ENCODE measurements at regions not wholly inside any gene's neighbourhood (a gene's known extent, or its start where the extent isn't known, plus 50 kb on each side); places are given as distances from the start of the nearest gene placed in this dataset.

- no peaks in the 10 kb centered on the region for H4K20me1 ChIP-seq (replicated peaks; ENCODE audit: control insufficient read depth, insufficient read depth, low read length)
- H2AFZ ChIP-seq (ENCODE audit: low read depth, low read length): no peak overlapping the region
- ChIA-PET POLR2A (no interaction called here), CTCF (ENCODE audit: low intra/inter-chr PET ratio) (no interaction called here)
- H3K4me1 ChIP-seq (replicated peaks in 1 of 2; ENCODE audit: control insufficient read depth in 2 of 2, insufficient read depth in 2 of 2, low read length in 2 of 2): no peaks in the 10 kb centered on the region
- H3K9ac ChIP-seq (ENCODE audit: insufficient read depth in 1 of 2, low read depth in 2 of 2, low read length in 2 of 2): no peak overlapping the region
- intact Hi-C loops (cut with micrococcal nuclease): no loop called here
- no peak overlapping the region for H3K4me2 ChIP-seq (ENCODE audit: insufficient read depth, low read length)
- H3K9me1 ChIP-seq (ENCODE audit: control insufficient read depth, insufficient read depth, low read length): no peaks in the 10 kb centered on the region
- no peak overlapping the region for H3K27ac ChIP-seq (ENCODE audit: extremely low read depth, low read depth, low read length)
- no peak overlapping the region for H3K4me3 ChIP-seq
- no peaks in the 10 kb centered on the region for H3K79me2 ChIP-seq (ENCODE audit: control insufficient read depth, insufficient read depth, low read length)
- H3K36me3 ChIP-seq (ENCODE audit: control insufficient read depth, insufficient read depth, low read length): no peaks in the 10 kb centered on the region
- BruUV-seq (replicated peaks): no TSS peak
- ATAC-seq (no peak), DNase-seq (ENCODE audit: extremely low read depth in 1 of 4, low spot score in 3 of 4) (no peak), FAIRE-seq (no peak)
- in situ Hi-C loops (cut with MboI): no loop called here
- no CpG with 5 or more reads among the region's 1 CpG for WGBS (ENCODE audit: insufficient coverage, low coverage, missing lambda C conversion rate)
- H3K9me3 ChIP-seq (replicated peaks; ENCODE audit: control insufficient read depth, insufficient read depth, low read depth, low read length): no peaks in the 10 kb centered on the region
- no peak for TF ChIP-seq FOXP1 (CRISPR knock-in tag; IDR thresholded peaks at IDR 0.05)
- no peak for TF ChIP-seq CHCHD3 (CRISPR knock-in tag; IDR thresholded peaks at IDR 0.05)
- TF ChIP-seq NR3C1 (CRISPR knock-in tag; IDR thresholded peaks at IDR 0.05): no peak
- TF ChIP-seq ESRRB (CRISPR knock-in tag; IDR thresholded peaks at IDR 0.05; ENCODE audit: borderline replicate concordance): no peak
- no peak for TF ChIP-seq ZC3H11A (IDR thresholded peaks at IDR 0.05; ENCODE audit: low read depth, low read length)
- no peak for TF ChIP-seq ELK1 (CRISPR knock-in tag; IDR thresholded peaks at IDR 0.05)
- no peak for TF ChIP-seq RAD21 (CRISPR knock-in tag; conservative IDR thresholded peaks at IDR 0.05 in 1 of 2, IDR thresholded peaks at IDR 0.05 in 1 of 2)
- TF ChIP-seq E2F3 (CRISPR knock-in tag; IDR thresholded peaks at IDR 0.05): no peak
- H3K27me3 ChIP-seq (ENCODE audit: control insufficient read depth in 2 of 2, insufficient read depth in 2 of 2, low read length in 2 of 2): peaks cover 0 to 25% of the 10 kb centered on the region in 2 experiments; a peak in 2 of 5 replicates
Measured at GRCh38 chr13:109884462-109884861, 98.1 kb upstream of the IRS2 start.
